HG03354 (cell line): ENCODE measurements at regions not wholly inside any gene's neighbourhood (a gene's known extent, or its start where the extent isn't known, plus 50 kb on each side); places are given as distances from the start of the nearest gene placed in this dataset.
"Not testable (repeated sequence)": the region's sequence is repeated elsewhere in the genome, so short reads cannot be mapped to it uniquely, and the experiment has no call there.

Experiments
- ATAC-seq: cut with Tn5 transposase; IDR thresholded peaks from one replicate; pipeline ENCODE4 v1.9.1; 2021; ENCODE audit warnings: mild to moderate bottlenecking; ENCODE audit not compliant: unreplicated experiment, poor library complexity, severe bottlenecking

DNA sequence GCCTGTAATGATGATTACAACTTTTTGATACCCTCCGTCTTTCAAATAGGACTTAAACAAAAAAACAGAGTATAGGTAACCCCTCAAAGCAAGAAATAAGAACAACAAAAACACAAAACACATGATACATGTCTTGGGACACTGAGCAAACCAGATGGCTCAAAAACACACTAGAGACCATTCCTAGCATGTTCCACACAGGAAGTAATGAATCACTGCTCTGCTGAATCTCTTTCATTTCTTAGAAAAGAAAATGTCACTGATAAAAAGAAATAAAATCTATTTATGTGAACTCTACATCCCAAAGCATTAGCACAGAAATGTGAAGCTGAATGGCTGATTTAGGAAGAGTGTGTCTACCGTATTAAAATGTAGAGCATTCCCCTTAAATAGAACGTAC lies 134.5 kb upstream of the IL15 start:
- ATAC-seq, result no peak

DNA sequence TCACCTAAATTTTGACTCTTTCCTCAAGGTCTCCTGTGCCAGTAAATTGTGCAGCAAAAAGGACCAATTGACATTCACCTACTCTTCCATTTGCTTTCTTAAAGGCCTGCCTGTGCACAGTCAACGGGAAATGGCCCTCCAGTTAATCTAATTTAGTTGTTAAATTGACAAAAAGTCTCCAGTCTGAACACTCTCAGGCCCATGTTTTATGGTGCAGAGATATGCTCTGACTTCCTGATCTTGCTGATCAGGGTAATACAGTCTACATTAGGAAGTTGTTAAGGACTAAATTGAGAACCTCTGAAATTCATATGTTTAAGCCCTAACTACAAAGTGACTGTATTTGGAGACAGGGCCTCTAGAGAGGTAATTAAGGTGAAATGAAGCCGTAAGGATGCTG lies 133.6 kb upstream of the IL15 start:
- ATAC-seq, result no peak

DNA sequence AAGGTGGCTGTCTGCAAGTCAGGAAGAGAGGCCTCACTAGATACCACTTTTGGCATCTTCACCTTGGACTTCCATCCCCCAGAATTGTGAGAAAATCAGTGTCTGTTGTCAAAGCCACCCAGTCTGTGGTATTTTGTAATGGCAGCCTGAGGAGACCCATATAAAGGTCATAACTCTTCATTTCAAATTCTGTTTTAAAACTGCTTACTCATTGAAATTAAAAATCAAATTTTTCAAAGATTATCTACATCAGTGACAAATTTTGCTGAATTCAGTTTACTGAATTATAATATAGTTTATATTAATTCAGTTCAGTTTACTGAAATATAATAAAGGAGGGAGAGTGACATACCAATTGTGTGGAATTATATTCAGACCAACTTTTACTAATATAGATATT lies 133.1 kb upstream of the IL15 start:
- ATAC-seq, result no peak

DNA sequence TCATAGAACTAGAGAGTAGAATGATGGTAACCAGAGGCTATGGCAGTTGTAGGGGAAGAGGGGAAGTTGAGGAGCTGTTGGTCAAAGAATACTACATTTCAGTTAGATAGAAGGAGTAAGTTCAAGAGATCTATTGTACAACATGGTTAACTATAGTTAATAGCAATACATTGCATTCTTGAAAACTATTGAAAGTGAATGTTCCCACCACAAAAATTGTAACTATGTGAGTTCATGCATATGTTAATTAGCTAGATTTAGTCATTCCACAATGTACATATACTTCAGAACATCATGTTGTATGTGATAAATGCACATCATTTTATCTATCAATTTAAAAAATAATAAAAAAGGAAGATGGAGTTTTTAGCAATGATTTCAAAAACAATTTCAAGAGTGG lies 125.3 kb upstream of the IL15 start:
- no peak for ATAC-seq

DNA sequence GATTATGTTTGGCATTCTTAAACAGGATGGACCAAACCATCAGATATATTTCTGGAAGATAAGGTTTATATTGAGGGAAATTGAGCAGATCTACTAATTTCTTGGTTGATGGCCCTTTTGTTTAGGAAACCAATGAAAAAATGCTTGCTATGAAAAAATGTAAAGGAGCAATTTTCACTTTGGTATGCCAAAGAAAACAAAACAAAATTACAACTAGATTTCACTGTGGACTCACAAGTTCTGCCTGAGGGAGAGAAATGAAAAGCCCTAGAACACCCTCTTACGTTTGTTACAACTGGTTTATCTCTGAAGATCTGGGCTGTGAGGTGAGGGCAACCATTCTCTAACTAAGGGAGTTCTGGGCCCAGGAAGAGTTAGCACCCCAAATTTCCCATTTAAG lies 122.5 kb upstream of the IL15 start:
- ATAC-seq, result no peak

DNA sequence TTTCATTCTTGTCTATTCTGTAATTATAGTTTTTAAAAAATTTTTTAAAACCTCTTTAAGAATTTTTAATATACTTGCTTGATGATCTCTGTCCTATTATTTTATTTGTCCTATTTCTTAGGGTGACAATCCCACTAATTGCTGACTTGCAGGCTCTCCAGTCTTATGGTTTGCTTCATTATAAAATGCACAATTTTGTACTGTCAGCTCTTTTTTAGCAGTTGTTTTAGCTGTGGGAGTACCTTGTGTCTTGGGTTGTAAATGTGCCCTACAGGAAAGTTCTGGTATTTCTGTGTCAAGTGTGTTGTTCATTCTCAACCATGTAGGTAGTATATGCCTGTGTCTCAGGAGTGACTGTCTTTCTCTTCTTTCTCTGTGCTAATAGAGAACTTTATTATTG lies 118.2 kb upstream of the IL15 start:
- no peak for ATAC-seq

DNA sequence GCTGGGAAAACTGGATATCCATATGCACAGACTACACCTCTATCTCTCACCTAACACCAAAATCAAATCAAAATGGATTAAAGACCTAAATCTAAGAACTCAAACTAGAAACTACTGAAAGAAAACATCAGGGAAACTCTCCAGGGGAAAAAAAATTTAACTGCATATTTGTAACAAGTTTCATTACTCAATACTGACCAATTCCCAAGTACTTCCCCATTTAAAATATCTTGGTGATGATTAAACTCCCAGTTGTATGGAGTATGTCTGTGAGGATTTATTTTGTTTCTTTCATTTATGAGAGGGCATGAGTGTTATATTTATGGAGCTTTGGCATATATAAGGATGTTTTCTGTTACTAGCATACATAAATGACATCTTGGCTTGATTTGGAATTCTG lies 112.3 kb upstream of the IL15 start:
- ATAC-seq, result no peak

DNA sequence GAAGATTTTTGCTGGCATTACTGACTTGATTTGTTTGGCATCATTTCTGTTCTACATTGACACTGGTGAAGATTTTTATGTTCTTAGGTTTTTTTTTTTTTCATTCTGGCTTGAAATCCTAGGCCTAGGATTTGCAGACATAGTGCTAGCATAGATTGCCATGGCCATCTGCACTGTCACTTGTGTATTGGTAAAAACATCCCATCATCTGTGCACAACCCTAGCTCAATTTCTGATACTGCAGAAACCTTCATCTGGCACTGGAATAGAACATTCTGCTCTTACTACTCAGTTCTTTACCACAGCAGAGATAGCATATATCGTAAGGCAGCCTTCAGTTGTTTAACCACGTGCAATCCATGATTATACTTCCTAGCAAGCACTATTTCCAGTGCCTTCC lies 111.5 kb upstream of the IL15 start:
- ATAC-seq, result no peak

DNA sequence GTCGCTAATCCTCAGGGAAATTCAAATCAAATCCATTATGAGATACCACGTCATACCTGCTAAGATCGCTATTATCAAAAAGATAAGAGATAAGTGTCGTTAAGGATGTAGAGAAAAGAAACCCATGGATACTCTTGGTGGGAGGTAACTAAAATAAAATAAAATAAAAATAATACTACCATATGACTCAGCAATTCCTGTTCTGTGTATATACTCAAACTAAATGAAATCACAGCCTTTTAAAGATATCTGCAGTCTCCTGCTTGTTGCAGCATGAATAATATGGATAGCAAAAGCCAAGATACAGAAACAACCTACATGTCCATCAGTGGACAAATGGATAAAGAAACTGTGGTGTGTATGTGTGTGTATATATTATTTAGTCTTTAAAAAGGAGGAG lies 105.8 kb upstream of the IL15 start:
- no peak for ATAC-seq

DNA sequence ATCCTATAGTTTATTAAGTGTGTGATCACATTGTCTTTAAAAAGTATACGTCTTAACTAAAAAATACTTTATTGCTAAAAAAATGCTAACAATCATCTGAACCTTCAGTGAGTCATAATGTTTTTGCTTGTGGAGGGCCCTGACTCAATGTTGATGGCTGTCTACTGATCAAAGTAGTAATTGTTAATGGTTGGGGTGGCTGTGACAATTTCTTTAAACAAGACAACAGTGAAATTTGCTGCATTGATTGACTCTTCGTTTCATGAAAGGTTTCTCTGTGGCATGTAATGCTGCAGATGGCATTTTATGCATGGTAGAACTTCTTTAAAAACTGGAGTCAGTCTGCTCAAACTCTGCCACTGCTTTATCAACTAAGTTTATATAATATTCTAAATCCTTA lies 101.4 kb upstream of the IL15 start:
- ATAC-seq, result no peak

DNA sequence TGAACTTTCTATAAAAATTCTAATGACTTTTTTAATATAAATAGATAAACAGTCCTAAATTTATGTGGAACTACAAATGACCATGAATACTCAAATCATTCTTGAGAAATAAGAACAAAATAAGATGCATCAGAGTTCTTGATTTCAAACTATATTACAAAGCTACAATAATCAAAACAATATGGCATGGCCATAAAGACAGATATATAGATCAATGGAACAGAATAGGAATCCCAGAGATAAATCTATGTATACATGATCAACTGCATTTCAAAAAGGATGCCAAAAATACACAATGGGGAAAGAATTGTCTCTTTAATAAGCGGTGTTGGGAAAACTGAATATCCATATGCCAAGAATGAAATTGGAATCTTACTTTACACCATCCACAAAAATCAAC lies 98.4 kb upstream of the IL15 start:
- ATAC-seq, result no peak

DNA sequence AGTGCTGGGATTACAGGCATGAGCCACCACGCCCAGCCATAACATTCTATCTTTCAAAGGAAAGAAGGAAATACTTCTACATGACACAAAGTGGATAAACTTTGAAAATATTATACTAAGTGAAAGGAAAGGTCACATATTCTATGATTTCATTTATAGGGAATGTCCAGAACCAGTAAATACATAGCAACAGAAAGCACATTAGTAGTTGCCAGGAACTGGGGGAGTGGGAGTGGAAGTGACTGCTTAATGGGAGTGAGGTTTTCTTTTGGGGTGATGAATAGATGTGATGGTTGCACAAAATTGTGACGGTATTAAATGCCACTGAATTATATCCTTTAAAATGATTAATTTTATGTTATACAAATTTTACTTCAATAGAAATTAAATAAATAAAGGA lies 95.7 kb upstream of the IL15 start:
- no peak for ATAC-seq

DNA sequence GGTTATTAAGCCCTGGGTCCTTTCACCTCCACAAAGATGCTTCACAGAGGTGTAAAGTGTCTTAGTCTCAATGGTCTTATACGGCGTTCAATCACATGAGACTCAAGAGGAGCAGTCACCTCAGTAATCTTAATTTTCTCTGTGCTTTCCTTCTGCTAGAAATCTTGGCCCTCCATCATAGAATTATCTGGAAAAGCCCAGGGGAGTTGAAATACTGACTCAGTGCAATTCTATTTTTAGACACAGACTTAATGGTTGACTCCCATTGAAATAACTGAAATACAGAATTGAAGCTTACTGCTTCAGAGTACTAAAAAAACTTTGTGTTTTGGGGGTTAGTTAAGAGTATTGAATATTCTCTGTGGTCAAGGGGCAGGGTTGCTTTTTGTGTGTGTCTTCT lies 94.5 kb upstream of the IL15 start:
- ATAC-seq, result no peak

DNA sequence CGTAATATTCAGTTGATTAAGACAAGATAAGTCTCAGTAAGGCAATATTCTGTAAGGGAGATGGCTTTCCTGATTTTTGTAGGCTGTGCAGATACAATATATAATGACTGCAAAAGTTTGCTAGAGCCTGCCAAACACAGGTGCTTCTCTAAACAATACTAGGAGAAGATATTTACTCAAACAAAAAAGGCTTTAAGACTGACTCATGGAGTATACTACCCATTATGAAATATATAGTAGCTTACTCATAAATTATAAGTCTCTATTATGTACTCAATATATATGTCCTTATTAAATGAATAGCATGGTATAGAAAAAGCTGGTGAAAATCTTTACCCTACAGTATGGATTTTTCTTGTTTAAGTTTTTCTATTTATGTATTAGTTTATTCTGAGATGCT lies 93.2 kb upstream of the IL15 start:
- ATAC-seq, result no peak

DNA sequence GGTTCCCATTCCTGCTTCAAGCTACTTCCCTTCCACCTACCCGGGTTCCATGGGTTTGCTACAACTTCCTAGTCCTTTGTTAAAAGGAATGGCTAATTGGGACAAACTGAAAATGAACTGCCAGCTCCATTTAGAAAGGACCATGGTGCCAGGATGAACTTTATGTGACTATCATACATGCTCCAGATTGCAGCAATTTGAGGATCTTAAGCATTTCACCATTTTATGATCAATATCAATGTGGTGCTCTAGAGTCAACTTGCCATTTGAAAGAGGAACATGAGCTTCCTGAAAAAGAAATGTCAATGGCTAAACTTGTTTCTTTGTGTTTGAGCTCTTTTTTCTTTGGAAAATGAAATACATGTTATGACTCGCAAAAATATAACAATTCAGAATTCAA lies 92.7 kb upstream of the IL15 start:
- ATAC-seq, result no peak

DNA sequence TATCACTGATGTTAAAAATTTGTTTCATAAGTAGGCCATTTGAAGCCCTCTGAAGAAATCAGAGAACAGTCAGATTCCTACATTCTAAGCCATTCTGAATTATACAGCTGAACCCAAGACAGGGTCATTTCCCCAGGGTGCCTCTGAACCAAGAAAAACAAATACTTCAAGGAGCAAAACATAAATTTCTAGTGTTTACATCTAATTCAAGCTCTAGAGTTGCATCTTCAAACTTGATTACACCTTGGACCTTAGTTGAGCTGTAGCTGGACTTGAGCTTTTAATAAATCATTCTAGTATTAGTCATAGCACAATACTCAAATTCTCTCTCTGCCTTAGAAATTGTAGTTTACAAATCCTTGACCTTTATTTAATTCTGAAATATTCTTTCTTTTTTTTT lies 87.6 kb upstream of the IL15 start:
- ATAC-seq, result no peak

DNA sequence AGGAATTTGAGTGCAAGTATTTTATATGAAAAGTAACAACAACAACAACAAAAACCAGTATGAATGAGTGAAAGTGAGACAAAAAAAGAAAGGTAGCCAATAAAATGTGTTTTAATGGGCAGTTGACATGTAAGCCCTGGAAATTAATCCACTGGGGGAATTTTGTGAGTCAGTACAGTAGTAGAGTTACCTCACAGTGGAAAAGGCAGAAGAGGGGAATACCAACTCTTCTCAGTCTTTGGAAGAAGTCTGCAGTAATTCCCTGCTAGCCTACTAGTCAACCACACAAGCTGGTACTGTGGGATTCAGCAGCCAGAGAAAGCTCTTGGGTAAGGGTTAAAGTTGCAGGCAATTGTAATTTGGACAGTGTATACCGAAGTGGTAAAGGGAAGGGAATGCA lies 76.3 kb upstream of the IL15 start:
- ATAC-seq, result peak; percentile 47

DNA sequence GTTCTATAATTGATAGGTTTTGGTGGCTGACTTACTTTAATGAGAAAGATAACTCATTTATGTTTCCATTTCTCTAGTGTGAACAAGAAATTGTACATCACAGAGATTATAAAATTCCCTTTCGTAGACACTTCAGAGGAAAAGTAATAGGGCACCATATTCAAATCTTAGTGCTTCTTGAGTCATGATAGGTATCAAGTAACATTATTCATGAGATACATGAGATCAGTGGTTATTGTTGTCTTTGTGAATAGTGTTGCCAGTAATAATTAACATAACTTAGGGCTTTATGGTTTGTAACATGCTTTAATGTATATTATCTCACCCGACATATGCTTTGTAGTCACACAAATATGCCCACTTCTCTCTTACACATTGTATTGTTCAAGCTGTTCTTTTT lies 73.7 kb upstream of the IL15 start:
- ATAC-seq, result no peak

DNA sequence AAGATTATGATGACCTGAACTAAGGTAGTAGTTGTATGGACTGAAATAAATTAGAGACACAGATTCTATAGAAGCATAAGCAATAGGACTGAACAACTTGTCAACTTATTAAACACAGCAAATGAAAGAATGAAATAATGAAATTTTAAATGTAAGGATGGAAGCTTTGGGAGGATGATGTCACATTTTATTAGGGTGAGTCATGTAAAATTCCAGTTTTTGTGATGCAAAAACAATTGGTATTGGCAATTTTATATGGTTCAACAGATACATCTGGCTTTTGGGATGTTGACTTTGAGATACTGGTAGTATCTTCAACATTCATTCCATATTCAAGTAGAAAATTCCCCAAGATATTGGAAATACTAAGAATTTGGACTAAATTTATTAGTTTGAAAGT lies 72.7 kb upstream of the IL15 start:
- no peak for ATAC-seq

DNA sequence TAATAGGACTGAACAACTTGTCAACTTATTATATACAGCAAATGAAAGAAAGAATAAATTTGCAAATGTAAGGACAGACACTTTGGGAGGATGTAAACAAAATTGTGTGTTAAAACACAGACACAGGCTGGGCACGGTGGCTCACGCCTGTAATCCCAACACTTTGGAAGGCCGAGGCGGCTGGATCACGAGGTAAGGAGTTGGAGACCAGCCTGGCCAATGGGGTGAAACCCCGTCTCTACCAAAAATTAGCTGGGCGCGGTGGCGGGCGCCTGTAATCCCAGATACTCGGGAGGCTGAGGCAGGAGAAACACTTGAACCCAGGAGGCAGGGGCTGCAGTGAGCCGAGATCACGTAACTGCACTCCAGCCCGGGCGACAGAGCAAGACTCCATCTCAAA lies 71.4 kb upstream of the IL15 start:
- not testable (repeated sequence) for ATAC-seq

DNA sequence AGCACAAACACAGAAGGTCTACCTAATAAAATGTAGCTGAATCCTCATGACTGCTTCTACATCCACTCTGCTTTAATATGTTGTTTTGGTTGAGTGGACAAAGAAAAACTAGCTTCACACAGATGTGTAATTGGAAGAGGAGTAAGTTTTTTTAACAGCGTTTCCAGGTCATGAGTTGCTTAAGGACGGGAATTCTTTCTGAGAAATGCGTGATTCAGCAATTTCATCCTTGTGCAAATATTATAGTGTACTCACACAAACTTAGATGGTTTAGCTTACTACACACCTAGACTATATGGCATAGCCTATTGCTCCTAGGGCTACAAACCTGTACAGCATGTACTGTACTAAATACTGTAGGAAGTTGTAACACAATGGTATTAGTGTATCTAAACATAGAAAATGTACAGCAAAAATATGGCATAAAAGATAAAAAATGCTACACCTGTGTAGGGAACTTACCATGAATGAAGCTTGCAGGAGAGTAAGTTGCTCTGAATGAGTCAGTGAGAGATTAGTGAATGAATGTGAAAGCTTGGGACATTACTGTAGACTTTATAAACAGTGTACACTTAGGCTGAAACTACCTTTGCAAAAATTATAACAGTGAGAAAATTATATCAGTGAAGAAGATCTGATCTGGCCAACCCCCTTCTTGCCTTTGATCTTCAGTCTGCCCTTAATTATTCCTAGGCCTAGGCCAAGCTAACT lies 70.8 kb upstream of the IL15 start:
- no peak for ATAC-seq

DNA sequence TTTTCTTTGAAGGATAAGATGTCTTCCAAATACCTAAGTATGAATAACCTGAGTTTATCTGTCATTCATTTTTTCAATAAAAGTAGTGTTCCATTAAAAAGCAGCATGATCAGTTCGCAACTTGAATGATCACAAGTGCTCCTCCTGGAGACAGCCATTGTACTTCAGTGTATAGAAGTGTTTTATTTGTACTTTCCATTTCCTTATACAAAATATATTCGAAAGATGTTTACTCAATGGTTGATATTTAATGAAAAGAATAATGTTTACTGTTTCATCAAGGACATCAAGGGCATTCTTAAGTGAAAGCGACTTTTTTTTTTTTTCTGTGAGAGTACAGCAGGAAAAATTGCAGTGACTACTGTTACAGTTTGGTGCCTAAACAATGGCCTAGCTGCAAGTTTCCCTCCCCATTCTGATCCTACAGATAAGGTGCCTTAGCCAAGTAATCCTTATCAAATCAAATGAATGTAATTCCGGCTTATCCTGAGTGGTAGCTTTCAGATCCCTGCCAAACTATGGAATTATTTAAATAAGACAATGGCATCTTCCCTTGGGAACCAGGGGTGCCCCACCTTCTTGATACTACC lies 69.0 kb upstream of the IL15 start:
- no peak for ATAC-seq
